ENCODE measurements at regions not wholly inside any gene's neighbourhood (a gene's known extent, or its start where the extent isn't known, plus 50 kb on each side); places are given as distances from the start of the nearest gene placed in this dataset.
"Not testable (repeated sequence)": the region's sequence is repeated elsewhere in the genome, so short reads cannot be mapped to it uniquely, and the experiment has no call there.

GRCh38 chr9:100730086-100730485 lies 152.2 kb downstream of the CAVIN4 start:
- Mint-ChIP-seq H3K9me3 (no peaks in the 10 kb centered on the region), H3K27ac (no peak overlapping the region), H3K27me3 (ENCODE audit: low read depth) (no peaks in the 10 kb centered on the region), H3K36me3 (ENCODE audit: low read depth) (no peaks in the 10 kb centered on the region), H3K4me1 (ENCODE audit: low read depth) (no peaks in the 10 kb centered on the region), H3K4me3 (no peak overlapping the region)

DNA sequence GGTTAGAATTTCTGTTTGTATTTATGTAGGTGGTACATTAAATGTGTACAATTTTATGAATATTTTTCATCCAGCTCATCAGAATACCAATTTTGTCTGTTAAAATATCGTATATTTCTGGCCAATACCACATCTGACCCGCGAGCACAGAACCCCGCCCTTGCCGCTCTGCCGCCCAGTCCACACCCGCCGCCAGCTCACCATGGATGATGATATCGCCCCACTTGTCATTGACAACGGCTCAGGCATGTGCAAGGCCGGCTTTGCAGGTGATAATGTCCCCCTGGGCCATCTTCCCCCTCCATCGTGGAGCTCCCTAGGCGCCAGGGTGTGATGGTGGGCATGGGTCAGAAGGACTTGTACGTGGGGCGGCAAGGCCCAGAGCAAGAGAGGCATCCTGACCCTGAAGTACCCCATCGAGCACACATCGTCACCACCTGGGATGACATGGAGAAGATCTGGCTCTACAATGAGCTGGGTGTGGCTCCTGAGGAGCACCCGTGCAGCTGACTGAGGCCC lies 153.2 kb downstream of the CAVIN4 start:
- no peak overlapping the region for H3K27ac Mint-ChIP-seq
- no peaks in the 10 kb centered on the region for H3K4me1 Mint-ChIP-seq (ENCODE audit: low read depth)
- H3K36me3 Mint-ChIP-seq (ENCODE audit: low read depth), result no peaks in the 10 kb centered on the region
- no peaks in the 10 kb centered on the region for H3K9me3 Mint-ChIP-seq
- no peak overlapping the region for H3K4me3 Mint-ChIP-seq
- no peaks in the 10 kb centered on the region for H3K27me3 Mint-ChIP-seq (ENCODE audit: low read depth)

DNA sequence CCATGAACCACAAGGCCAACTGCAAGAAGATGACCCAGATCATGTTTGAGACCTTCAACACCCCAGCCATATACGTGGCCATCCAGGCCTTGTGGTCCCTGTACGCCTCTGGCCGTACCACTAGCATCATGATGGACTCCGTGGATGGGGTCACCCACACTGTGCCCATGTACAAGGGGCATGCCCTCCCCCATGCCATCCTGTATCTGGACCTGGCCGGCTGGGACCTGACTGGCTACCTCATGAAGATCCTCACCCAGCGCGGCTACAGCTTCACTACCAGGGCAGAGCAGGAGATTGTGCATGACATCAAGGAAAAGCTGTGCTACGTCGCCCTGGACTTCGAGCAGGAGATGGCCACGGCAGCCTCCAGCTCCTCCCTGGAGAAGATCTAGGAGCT lies 153.7 kb downstream of the CAVIN4 start:
- Mint-ChIP-seq H3K36me3 (ENCODE audit: low read depth) (no peaks in the 10 kb centered on the region), H3K4me3 (no peak overlapping the region)

DNA sequence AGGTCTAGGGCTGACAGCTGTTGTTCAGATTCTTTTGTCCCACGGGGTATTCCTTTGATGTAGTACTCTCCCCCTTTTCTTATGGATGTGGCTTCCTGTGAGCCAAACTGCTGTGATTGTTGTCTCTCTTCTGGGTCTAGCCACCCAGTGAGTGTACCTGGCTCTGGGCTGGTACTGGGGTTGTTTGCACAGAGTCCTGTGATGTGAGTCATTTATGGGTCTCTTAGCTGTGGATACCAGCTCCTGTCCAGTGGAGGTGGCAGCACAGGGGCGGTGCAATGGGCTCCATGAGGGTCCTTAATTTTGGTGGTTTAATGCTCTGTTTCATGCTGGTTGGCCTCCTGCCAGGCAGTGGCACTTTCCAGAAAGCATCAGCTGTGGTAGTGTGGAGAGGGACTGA lies 161.3 kb downstream of the CAVIN4 start:
- H3K27me3 Mint-ChIP-seq (ENCODE audit: low read depth), result no peaks in the 10 kb centered on the region
- no peaks in the 10 kb centered on the region for H3K4me1 Mint-ChIP-seq (ENCODE audit: low read depth)
- H3K27ac Mint-ChIP-seq, result no peak overlapping the region
- no peak overlapping the region for H3K4me3 Mint-ChIP-seq
- H3K9me3 Mint-ChIP-seq, result peaks cover 7% of the 10 kb centered on the region
- H3K36me3 Mint-ChIP-seq (ENCODE audit: low read depth), result no peaks in the 10 kb centered on the region

More for the DNA sequence above, 153.7 kb downstream of the CAVIN4 start:
- no peaks in the 10 kb centered on the region for H3K4me1 Mint-ChIP-seq (ENCODE audit: low read depth)
- no peak overlapping the region for H3K27ac Mint-ChIP-seq
- no peaks in the 10 kb centered on the region for H3K9me3 Mint-ChIP-seq
- H3K27me3 Mint-ChIP-seq (ENCODE audit: low read depth), result no peaks in the 10 kb centered on the region

GRCh38 chr9:100739666-100740065 lies 161.8 kb downstream of the CAVIN4 start:
- H3K27me3 Mint-ChIP-seq (ENCODE audit: low read depth), result no peaks in the 10 kb centered on the region
- no peak overlapping the region for H3K4me3 Mint-ChIP-seq
- no peak overlapping the region for H3K27ac Mint-ChIP-seq
- H3K9me3 Mint-ChIP-seq, result peaks cover 7% of the 10 kb centered on the region
- H3K36me3 Mint-ChIP-seq (ENCODE audit: low read depth), result no peaks in the 10 kb centered on the region
- no peaks in the 10 kb centered on the region for H3K4me1 Mint-ChIP-seq (ENCODE audit: low read depth)

DNA sequence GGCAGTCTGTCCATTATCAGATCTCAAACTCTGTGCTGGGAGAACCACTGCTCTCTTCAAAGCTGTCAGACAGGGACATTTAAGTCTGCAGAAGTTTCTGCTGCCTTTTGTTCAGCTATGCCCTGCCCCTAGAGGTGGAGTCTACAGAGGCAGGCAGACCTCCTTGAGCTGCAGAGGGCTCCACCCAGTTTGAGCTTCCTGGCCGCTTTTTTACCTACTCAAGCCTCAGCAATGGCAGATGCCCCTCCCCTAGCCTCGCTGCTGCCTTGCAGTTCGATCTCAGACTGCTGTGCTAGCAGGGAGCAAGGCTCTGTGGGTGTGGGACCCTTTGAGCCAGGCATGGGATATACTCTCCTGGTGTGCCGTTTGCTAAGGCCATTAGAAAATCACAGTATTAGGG lies 171.1 kb downstream of the CAVIN4 start:
- H3K36me3 Mint-ChIP-seq (ENCODE audit: low read depth); H3K4me3 Mint-ChIP-seq; H3K9me3 Mint-ChIP-seq; H3K4me1 Mint-ChIP-seq (ENCODE audit: low read depth); H3K27me3 Mint-ChIP-seq (ENCODE audit: low read depth); H3K27ac Mint-ChIP-seq: not testable (repeated sequence)

GRCh38 chr9:100756217-100756616 lies 178.3 kb downstream of the CAVIN4 start:
- H3K27me3 Mint-ChIP-seq (ENCODE audit: low read depth), result no peaks in the 10 kb centered on the region
- H3K27ac Mint-ChIP-seq, result no peak overlapping the region
- no peak overlapping the region for H3K4me3 Mint-ChIP-seq

GRCh38 chr9:100759215-100759614 lies 181.3 kb downstream of the CAVIN4 start:
- Mint-ChIP-seq H3K27ac (no peak overlapping the region), H3K27me3 (ENCODE audit: low read depth) (no peaks in the 10 kb centered on the region), H3K9me3 (no peaks in the 10 kb centered on the region)

More at GRCh38 chr9:100756217-100756616, 178.3 kb downstream of the CAVIN4 start:
- H3K4me1 Mint-ChIP-seq (ENCODE audit: low read depth), result no peaks in the 10 kb centered on the region
- no peaks in the 10 kb centered on the region for H3K36me3 Mint-ChIP-seq (ENCODE audit: low read depth)
- no peaks in the 10 kb centered on the region for H3K9me3 Mint-ChIP-seq

DNA sequence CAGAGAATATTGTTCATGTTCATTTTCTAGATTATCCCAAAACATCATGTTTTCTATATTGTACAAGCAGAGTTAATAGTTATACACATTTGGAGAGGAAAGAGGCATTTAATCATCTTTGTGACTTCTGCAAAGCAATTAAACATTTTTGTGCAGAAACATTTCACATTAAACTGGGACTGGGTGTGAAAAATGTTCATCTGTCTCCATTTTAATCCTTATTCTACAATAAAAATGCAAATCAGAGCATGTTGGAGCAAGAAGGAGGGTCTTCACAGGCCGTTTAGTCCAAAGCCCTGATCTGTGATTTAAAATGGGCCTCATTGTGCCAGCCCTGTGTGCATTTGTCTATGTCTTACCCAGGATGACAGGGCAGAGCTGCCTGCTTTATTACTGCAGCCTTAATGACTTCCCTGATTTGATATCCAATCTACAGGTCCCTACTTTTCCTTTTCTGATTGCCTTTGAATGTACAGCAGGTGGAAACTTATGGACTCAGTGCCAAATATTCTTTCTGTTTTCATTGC lies 183.5 kb downstream of the CAVIN4 start:
- no peaks in the 10 kb centered on the region for H3K9me3 Mint-ChIP-seq
- H3K4me1 Mint-ChIP-seq (ENCODE audit: low read depth), result no peaks in the 10 kb centered on the region
- H3K27me3 Mint-ChIP-seq (ENCODE audit: low read depth), result no peaks in the 10 kb centered on the region
- no peak overlapping the region for H3K27ac Mint-ChIP-seq
- H3K4me3 Mint-ChIP-seq, result no peak overlapping the region
- H3K36me3 Mint-ChIP-seq (ENCODE audit: low read depth), result no peaks in the 10 kb centered on the region

More at GRCh38 chr9:100759215-100759614, 181.3 kb downstream of the CAVIN4 start:
- Mint-ChIP-seq H3K36me3 (ENCODE audit: low read depth) (no peaks in the 10 kb centered on the region), H3K4me3 (no peak overlapping the region), H3K4me1 (ENCODE audit: low read depth) (no peaks in the 10 kb centered on the region)

DNA sequence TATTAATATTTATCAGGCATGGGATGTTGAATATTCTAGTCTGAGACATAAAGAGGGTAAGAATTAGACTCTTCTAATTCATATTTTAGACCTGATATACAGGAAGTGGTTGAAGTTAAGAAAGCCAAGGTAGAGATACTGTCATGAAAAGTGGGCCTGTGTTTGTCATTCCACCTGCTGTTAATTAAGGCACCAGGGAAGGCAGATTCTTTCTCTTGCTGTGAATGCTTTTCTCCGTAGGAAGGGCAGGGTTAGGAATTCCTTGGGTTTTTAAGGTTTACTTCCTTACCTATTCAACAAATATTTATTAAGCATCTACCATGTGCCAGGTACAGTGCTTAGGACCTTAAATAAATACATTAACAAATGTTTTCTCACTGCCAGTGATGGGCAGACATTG lies 196.4 kb downstream of the CAVIN4 start:
- Mint-ChIP-seq H3K4me3 (no peak overlapping the region), H3K4me1 (ENCODE audit: low read depth) (no peaks in the 10 kb centered on the region), H3K36me3 (ENCODE audit: low read depth) (no peaks in the 10 kb centered on the region), H3K27ac (no peak overlapping the region), H3K27me3 (ENCODE audit: low read depth) (no peaks in the 10 kb centered on the region), H3K9me3 (no peaks in the 10 kb centered on the region)

DNA sequence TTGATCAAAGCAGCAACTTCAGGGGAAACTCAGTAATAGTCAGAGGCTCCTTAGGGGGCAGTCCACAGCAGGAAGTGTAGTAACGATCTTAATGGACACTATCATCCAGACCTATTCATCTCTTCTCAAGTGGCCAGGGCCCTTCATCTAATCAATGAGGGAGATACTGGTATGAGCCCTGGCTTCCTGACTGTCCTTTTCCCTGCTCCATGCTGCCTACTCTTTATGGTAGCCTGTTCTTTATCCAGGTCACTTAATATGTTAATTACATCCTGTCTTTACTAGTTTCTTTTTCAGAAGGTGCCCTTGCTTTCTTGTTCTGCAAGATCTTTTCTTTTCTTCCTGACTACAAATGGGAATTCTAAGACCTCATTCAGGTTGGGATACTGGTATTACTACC lies 197.1 kb downstream of the CAVIN4 start:
- H3K36me3 Mint-ChIP-seq (ENCODE audit: low read depth), result no peaks in the 10 kb centered on the region
- no peaks in the 10 kb centered on the region for H3K27me3 Mint-ChIP-seq (ENCODE audit: low read depth)
- no peaks in the 10 kb centered on the region for H3K4me1 Mint-ChIP-seq (ENCODE audit: low read depth)
- no peak overlapping the region for H3K4me3 Mint-ChIP-seq
- no peaks in the 10 kb centered on the region for H3K9me3 Mint-ChIP-seq
- no peak overlapping the region for H3K27ac Mint-ChIP-seq

DNA sequence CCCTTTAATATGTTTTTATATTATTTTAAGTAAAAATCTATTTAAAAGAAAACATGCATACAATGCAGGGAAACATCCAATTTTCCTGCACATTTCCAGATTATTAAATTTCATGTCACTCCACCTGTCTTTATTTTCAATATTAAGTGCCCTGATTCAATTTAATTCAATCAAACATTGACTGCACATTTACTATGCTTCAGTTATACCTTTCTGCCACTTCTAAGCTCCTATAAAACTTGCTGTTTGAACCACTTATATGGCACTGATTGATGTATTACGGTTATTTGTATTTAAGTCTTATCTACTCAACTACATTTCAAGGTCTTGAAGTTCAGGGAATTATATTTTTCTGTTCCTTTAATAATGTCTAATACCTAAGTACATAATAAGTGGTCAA lies 198.0 kb downstream of the CAVIN4 start:
- Mint-ChIP-seq H3K9me3 (no peaks in the 10 kb centered on the region), H3K36me3 (ENCODE audit: low read depth) (no peaks in the 10 kb centered on the region), H3K27me3 (ENCODE audit: low read depth) (no peaks in the 10 kb centered on the region), H3K4me3 (no peak overlapping the region), H3K27ac (no peak overlapping the region), H3K4me1 (ENCODE audit: low read depth) (no peaks in the 10 kb centered on the region)

- H3K4me1 Mint-ChIP-seq (ENCODE audit: low read depth), result no peaks in the 10 kb centered on the region
- H3K9me3 Mint-ChIP-seq, result no peaks in the 10 kb centered on the region
- no peaks in the 10 kb centered on the region for H3K36me3 Mint-ChIP-seq (ENCODE audit: low read depth)
- no peak overlapping the region for H3K4me3 Mint-ChIP-seq
- no peaks in the 10 kb centered on the region for H3K27me3 Mint-ChIP-seq (ENCODE audit: low read depth)
- H3K27ac Mint-ChIP-seq, result no peak overlapping the region
These were observed 206.9 kb downstream of the CAVIN4 start for GRCh38 chr9:100784755-100785154.

DNA sequence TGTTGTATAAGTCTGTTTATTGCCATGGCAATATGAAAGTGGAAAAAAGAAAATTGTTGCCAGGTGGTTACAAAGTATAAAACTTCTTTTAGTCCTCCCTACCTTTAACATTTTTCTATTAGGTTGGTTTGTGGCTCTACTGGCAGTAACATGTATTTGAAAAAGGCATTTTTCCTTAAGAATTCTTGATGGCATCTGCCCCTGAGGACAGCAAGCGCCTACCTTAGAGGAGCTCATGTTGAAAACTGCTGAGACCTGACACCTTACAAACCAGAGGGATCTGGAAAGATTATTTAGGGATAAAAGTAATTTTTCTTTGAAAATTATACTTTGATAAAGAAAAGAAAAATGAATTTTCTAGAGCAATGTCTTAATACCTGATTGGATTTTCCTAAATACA lies 208.1 kb downstream of the CAVIN4 start:
- H3K9me3 Mint-ChIP-seq, result no peaks in the 10 kb centered on the region
- no peaks in the 10 kb centered on the region for H3K27me3 Mint-ChIP-seq (ENCODE audit: low read depth)
- no peak overlapping the region for H3K27ac Mint-ChIP-seq
- H3K36me3 Mint-ChIP-seq (ENCODE audit: low read depth), result no peaks in the 10 kb centered on the region
- no peak overlapping the region for H3K4me3 Mint-ChIP-seq
- H3K4me1 Mint-ChIP-seq (ENCODE audit: low read depth), result no peaks in the 10 kb centered on the region

- Mint-ChIP-seq H3K4me1 (ENCODE audit: low read depth) (no peaks in the 10 kb centered on the region), H3K27me3 (ENCODE audit: low read depth) (no peaks in the 10 kb centered on the region), H3K4me3 (no peak overlapping the region), H3K36me3 (ENCODE audit: low read depth) (no peaks in the 10 kb centered on the region), H3K27ac (no peak overlapping the region), H3K9me3 (no peaks in the 10 kb centered on the region)
These were observed 216.9 kb downstream of the CAVIN4 start for GRCh38 chr9:100794738-100795269.

GRCh38 chr9:100803956-100804355 lies 224.6 kb upstream of the PLPPR1 start:
- H3K27ac Mint-ChIP-seq, result no peak overlapping the region
- H3K4me1 Mint-ChIP-seq (ENCODE audit: low read depth), result no peaks in the 10 kb centered on the region
- no peaks in the 10 kb centered on the region for H3K27me3 Mint-ChIP-seq (ENCODE audit: low read depth)
- no peak overlapping the region for H3K4me3 Mint-ChIP-seq
- H3K9me3 Mint-ChIP-seq, result no peaks in the 10 kb centered on the region
- H3K36me3 Mint-ChIP-seq (ENCODE audit: low read depth), result no peaks in the 10 kb centered on the region

Measured in T-helper 1 cell treated with Interleukin-12 subunit alpha and Interleukin-12 subunit beta and Interleukin-4 antibody, amounts not matched to agents 30 μg/mL and 1 μg/mL, for 36 hours (primary cell).